ENCODE measurements at regions not wholly inside any gene's neighbourhood (a gene's known extent, or its start where the extent isn't known, plus 50 kb on each side); places are given as distances from the start of the nearest gene placed in this dataset.

DNA sequence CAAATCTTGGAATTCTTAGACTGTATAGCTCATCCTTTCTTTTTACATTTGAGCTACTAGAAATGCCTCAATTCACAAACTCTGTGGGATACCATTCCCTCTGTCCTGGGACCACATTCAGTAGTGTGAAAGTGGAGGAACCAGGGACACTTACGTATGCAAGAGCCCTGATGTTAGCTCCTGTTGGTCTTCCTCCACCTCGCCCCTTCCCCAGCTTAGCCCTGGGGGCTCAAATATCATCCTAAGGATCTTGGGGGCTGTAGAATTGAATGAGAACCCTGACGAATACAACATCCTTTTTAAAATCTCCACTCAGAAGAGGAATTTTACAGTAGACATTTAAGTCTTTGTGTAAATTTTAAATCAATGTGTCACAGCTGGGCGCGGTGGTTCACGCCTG lies 65.2 kb upstream of the RAPH1 start:
- DNase-seq (ENCODE audit: low read depth in 1 of 2, low spot score in 2 of 2) (peak in 1 of 2 experiments; percentile 62), FAIRE-seq (no peak)
- no peaks in the 10 kb centered on the region for H3K36me3 ChIP-seq (ENCODE audit: control insufficient read depth in 2 of 4, insufficient read depth in 4 of 4, low read length in 3 of 4)
- no peak overlapping the region for H3K14ac ChIP-seq (ENCODE audit: insufficient read length)
- no peak overlapping the region for H3K4me3 ChIP-seq (ENCODE audit: extremely low read depth in 1 of 4, insufficient read depth in 2 of 4, low read depth in 3 of 4, low read length in 4 of 4)
- no peak overlapping the region for H2AFZ ChIP-seq (ENCODE audit: low read length)
- no peak overlapping the region for H2BK12ac ChIP-seq (ENCODE audit: low read depth, low read length)
- H4K8ac ChIP-seq (ENCODE audit: extremely low read depth, insufficient read depth, low read length) = no peak overlapping the region
- no peaks in the 10 kb centered on the region for H3K79me1 ChIP-seq (ENCODE audit: low read depth, low read length)
- no peak overlapping the region for H4K5ac ChIP-seq (ENCODE audit: insufficient read length, low read depth, low read length)
- H3K4me2 ChIP-seq (ENCODE audit: insufficient read depth in 1 of 2, low read depth in 2 of 2, low read length in 2 of 2) = peak overlapping the region; percentile 5 to 40; a peak in 2 of 4 replicates
- H3K9ac ChIP-seq (replicated peaks in 1 of 4; ENCODE audit: extremely low read depth in 1 of 4, low read depth in 3 of 4, low read length in 3 of 4) = no peak overlapping the region
- H3K27me3 ChIP-seq (replicated peaks in 1 of 4; ENCODE audit: control insufficient read depth in 3 of 4, extremely low read depth in 1 of 4, insufficient read depth in 3 of 4, low read length in 3 of 4) = no peaks in the 10 kb centered on the region
- CTCF ChIA-PET (ENCODE audit: partially characterized antibody) = interaction anchor here (1.9 kb wide), 1 partner anchor 14 kb away, joined by 7 read pairs; no protein-coding TSS in a partner anchor
- H3K18ac ChIP-seq (ENCODE audit: extremely low read depth, low read length) = no peak overlapping the region
- H2AK5ac ChIP-seq (ENCODE audit: low read depth, low read length) = no peak overlapping the region
- H2BK5ac ChIP-seq (ENCODE audit: low read depth, low read length) = no peak overlapping the region
- no peak overlapping the region for H2BK15ac ChIP-seq (ENCODE audit: low read length)
- POLR2A ChIA-PET (ENCODE audit: partially characterized antibody) = no interaction called here
- no peak overlapping the region for H2BK20ac ChIP-seq (ENCODE audit: low read length)
- no peak overlapping the region for H4K91ac ChIP-seq (replicated peaks; ENCODE audit: insufficient read length, low read length)
- no peaks in the 10 kb centered on the region for H3K23me2 ChIP-seq (ENCODE audit: low read depth, low read length)
- H3K4ac ChIP-seq (replicated peaks; ENCODE audit: insufficient read length, low read depth, low read length) = no peak overlapping the region
- H3K27ac ChIP-seq (ENCODE audit: low read depth, low read length) = no peak overlapping the region
- H3K79me2 ChIP-seq (ENCODE audit: control insufficient read depth in 1 of 2, insufficient read depth in 2 of 2, low read length in 2 of 2) = no peaks in the 10 kb centered on the region
- no peak overlapping the region for H3K23ac ChIP-seq (ENCODE audit: insufficient read length)
- H4K20me1 ChIP-seq (replicated peaks in 1 of 2; ENCODE audit: control insufficient read depth in 1 of 2, insufficient read depth in 2 of 2, low read length in 2 of 2) = no peaks in the 10 kb centered on the region
- H2BK120ac ChIP-seq (replicated peaks; ENCODE audit: low read depth, low read length) = no peak overlapping the region
- peaks cover 0 to 8% (median 0%) of the 10 kb centered on the region in 4 experiments; a peak in 2 of 7 replicates for H3K4me1 ChIP-seq (replicated peaks in 1 of 4; ENCODE audit: control insufficient read depth in 3 of 4, insufficient read depth in 4 of 4, low read length in 3 of 4)
- no peak overlapping the region for H3K56ac ChIP-seq (replicated peaks; ENCODE audit: insufficient read length, low read depth, low read length)
- 64% methylated on average over 6 of the region's 6 CpGs; no CpG with 5 or more reads in 1 of the 2 experiments for WGBS, 2 experiments (ENCODE audit: extremely low coverage in 1 of 2, insufficient coverage in 1 of 2, insufficient read length in 1 of 2, insufficient replicate concordance in 2 of 2, low coverage in 1 of 2, low lambda C conversion rate in 2 of 2, missing lambda C conversion rate in 1 of 2)
- TF ChIP-seq TEAD4 (IDR thresholded peaks at IDR 0.05; ENCODE audit: low read depth, low read length) = 0 out of 2 replicates have a peak, but pooled peaks have one; percentile 6
- TF ChIP-seq HDAC2 (IDR thresholded peaks at IDR 0.05; ENCODE audit: borderline replicate concordance in 1 of 2, low read depth in 2 of 2, low read length in 2 of 2) = no peak
- TF ChIP-seq ASH2L (IDR thresholded peaks at IDR 0.05; ENCODE audit: low read length) = no peak
- no peaks in the 10 kb centered on the region for H3K9me3 ChIP-seq (ENCODE audit: insufficient read depth in 2 of 2, low read depth in 1 of 2, low read length in 1 of 2)
